ENCODE measurements at regions not wholly inside any gene's neighbourhood (a gene's known extent, or its start where the extent isn't known, plus 50 kb on each side); places are given as distances from the start of the nearest gene placed in this dataset.
"Not testable (repeated sequence)": the region's sequence is repeated elsewhere in the genome, so short reads cannot be mapped to it uniquely, and the experiment has no call there.

DNA sequence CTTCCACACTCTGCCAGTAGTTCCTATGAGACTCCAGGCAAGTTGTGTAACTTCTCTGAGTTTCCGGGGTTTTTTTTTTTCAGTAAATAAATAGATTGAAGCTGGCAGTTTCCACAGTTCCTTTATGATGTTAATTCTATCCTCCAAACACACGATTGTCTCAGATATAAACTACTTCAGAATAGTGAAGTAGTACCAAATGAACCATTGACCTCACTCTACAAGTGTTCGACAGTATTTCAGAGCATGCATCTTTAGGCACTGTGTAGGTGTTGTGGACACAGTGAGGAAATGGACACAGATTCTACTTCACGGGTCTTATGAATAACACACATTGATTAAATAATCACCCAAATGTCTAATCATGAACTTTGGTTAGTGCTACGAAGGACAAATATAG, 136.1 kb upstream of the IGSF10 start:
- no peak for DNase-seq (ENCODE audit: low read depth in 2 of 2)

DNA sequence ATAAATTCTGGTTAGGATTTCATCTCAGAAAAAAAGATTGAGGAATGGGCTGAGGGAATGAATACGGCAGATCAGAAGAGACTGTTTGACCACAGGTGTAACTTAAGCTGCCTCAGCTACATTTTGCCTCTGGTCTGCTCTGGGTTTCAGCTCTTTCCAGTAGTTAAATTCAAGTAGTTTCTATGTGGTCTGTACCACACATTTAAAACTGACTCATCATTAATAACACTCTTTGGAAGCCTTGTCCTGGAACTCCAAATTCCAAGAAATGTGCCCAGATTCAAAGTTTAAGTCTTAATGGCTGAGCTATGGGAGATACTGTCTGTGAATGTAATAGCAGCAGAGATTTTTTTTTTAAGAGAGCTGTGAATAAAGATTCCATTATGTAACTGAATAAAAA, 133.1 kb upstream of the IGSF10 start:
- no peak for DNase-seq (ENCODE audit: low read depth in 2 of 2)

DNA sequence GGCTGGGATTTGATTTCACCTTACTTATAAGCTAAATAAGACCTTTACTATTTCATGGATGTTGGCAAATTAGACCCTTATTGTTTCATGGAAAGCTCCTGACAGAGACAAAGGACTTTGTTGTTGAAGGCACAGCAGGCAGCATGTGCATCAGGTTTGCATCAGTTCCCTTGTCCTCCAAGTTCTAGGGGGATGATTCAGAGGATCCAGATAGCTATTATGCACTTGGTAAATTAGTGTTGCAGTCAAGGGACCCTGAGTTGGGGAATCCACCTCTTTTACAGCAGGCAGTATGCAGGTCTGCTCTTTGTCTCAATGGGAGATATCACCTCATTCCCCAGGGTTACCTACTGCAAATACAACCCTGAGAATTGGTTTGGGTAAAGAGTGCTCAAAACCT, 131.4 kb upstream of the IGSF10 start:
- no peak for DNase-seq (ENCODE audit: low read depth in 2 of 2)

DNA sequence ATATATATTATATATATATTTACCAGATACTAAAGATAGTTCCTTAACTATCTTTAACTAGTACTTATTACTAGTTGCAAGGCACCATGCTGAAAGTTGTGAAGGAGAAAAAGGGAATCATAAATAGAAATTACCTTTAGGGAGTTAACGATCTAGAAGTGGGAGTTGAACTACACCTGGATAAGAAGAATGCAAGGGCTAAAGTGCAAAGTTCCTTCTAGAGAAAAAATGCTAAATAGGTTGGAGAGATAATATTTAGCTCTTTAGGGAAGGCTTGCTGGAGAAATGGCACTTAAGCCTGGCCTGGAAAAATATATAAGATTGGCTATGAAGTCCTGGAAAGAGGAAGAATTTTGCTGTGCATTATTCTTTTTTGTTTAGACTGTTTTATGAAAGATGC, 130.6 kb upstream of the IGSF10 start:
- no peak for DNase-seq (ENCODE audit: low read depth in 2 of 2)

- DNase-seq (ENCODE audit: low read depth in 2 of 2), result no peak
Measured at GRCh38 chr3:151589311-151589710, 128.4 kb upstream of the IGSF10 start.

DNA sequence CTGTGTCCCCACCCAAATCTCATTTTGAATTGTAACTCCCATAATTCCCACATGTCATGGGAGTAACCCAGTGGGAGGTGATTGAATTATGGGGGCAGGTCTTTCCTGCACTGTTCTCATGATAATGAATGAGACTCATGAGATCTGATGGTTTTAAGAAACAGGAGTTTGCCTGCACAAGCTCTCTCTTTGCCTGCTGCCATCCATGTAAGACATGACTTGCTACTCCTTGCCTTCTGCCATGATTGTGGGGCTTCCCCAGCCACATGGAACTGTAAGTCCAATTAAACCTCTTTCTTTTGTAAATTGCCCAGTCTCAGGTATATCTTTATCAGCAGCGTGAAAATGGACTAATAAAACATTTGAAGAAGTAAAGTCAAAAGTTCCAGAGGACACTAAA, 126.8 kb upstream of the IGSF10 start:
- not testable (repeated sequence) for DNase-seq (ENCODE audit: low read depth in 2 of 2)

DNA sequence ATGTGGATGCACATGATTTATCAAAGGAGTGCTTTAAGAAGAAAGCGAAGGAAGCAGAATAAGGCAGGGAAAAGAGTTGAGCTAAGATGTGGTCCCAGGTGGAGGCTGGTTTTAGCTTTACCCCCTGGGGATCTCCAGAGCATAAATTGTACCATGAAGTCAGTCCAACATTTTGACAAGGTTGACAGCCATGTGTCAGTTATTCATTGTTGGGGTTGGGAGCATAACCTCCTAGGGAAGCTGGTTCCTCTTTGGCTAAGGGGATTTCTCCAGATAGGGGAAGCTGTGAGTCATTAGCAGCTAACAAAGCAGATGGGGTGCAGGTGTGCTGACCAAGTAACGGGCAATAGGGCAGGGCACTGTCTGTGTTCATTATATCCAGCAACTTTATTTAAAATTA, 123.7 kb upstream of the IGSF10 start:
- DNase-seq (ENCODE audit: low read depth in 2 of 2), result no peak

GRCh38 chr3:151581035-151581434, 120.2 kb upstream of the IGSF10 start:
- DNase-seq (ENCODE audit: low read depth in 2 of 2), result peak; percentile 36 to 47

DNA sequence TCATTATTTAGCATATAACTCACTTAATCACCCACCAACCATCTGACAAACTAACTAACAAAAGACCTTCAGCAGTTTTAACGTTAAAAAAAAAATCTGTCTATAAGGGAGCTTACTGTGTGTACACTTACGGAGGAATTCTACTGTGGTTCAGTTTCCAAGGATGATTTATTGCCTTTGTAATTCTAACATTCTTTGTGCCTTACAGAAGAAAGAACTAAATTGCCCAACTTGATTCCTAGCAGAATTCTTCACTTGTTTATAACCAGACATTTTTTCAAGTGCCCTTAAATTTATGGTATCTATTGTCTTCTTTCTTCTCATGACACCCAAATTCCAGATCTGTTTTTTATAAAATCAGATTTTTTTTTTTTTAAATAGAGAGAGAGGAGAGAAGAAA, 119.7 kb upstream of the IGSF10 start:
- DNase-seq (ENCODE audit: low read depth in 2 of 2), result peak; percentile 93 to 96

- DNase-seq (ENCODE audit: low read depth in 2 of 2), result peak; percentile 37 to 44
Measured at GRCh38 chr3:151579571-151580270, 118.9 kb upstream of the IGSF10 start.

GRCh38 chr3:151578495-151578894, 117.6 kb upstream of the IGSF10 start:
- no peak for DNase-seq (ENCODE audit: low read depth in 2 of 2)

GRCh38 chr3:151576511-151577137, 115.8 kb upstream of the IGSF10 start:
- DNase-seq (ENCODE audit: low read depth in 2 of 2), result no peak

GRCh38 chr3:151568184-151568583, 107.3 kb upstream of the IGSF10 start:
- no peak for DNase-seq (ENCODE audit: low read depth in 2 of 2)

DNA sequence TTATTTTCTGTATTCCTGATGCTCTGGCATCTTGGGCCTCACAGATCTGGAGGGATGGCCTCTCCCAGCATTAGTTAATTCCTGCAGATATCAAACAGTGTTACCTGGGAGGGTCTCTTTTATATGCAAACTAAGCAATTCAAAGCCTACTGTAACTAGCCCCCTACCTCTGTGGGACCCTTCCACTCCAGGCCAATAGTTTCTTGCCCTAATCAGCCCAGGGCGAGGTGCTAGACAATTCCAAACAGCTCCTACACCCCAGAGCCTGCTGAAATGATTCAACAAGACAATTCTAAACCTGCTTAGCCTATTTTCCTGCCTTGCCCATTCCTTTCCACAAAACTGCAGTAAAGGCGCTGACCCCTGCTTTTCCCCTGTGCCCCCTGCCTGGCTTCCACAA, 106.6 kb upstream of the IGSF10 start:
- DNase-seq (ENCODE audit: low read depth in 2 of 2), result no peak

GRCh38 chr3:151564261-151564660, 103.4 kb upstream of the IGSF10 start:
- no peak for DNase-seq (ENCODE audit: low read depth in 2 of 2)

GRCh38 chr3:151563305-151563704, 102.4 kb upstream of the IGSF10 start:
- DNase-seq (ENCODE audit: low read depth in 2 of 2), result no peak

- no peak for DNase-seq (ENCODE audit: low read depth in 2 of 2)
Measured at GRCh38 chr3:151562891-151563290, 102.0 kb upstream of the IGSF10 start.

DNA sequence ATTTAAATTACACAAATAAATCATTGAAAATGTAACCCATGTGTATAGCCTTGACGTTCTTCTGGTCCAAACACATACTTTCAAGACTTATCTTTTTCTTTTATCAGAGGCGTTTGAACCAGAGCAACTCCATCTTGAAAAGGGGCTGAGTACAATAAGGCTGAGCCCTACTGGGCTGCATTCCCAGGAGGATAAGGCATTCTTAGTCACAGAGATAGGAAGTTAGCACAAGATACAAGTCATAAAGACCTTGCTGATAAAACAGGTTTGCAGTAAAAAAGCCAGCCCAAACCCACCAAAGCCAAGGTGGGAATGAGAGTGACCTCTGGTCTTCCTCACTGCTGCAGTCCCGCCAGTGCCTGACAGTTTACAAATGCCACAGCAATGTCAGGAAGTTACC, 101.0 kb upstream of the IGSF10 start:
- DNase-seq (ENCODE audit: low read depth in 2 of 2), result no peak

GRCh38 chr3:151560738-151561137, 99.9 kb upstream of the IGSF10 start:
- no peak for DNase-seq (ENCODE audit: low read depth in 2 of 2)

GRCh38 chr3:151559736-151560135, 98.9 kb upstream of the IGSF10 start:
- no peak for DNase-seq (ENCODE audit: low read depth in 2 of 2)

DNA sequence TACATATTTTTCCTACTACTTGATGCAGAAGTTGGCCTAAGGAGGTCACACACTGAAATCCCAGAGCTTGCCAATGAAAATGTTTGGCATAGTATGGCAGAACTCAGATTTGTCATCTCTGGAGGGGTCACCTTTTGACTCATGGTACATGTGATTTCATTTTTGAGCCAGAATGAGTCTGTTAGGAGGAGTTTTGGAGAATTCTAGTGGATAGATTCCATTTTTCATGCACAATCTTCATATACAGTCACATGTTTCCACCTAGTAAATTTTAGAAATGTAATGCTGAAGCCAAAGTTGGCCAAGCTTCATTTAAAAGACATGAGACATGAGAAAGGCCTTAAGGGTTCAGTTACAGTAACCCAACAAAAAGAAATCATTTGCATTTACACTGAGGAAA, 97.8 kb upstream of the IGSF10 start:
- DNase-seq (ENCODE audit: low read depth in 2 of 2), result no peak

GRCh38 chr3:151557068-151557840, 96.4 kb upstream of the IGSF10 start:
- no peak for DNase-seq (ENCODE audit: low read depth in 2 of 2)

- no peak for DNase-seq (ENCODE audit: low read depth in 2 of 2)
Measured at GRCh38 chr3:151556596-151556995, 95.7 kb upstream of the IGSF10 start.
